Loucy (cell line): ENCODE measurements at regions not wholly inside any gene's neighbourhood (a gene's known extent, or its start where the extent isn't known, plus 50 kb on each side); places are given as distances from the start of the nearest gene placed in this dataset.

Experiments used
- H2AFZ ChIP-seq: fragments of 200-600 bp; sonication (generic); 2 replicates; pipeline ENCODE4 v1.6.0; 2016; ENCODE audit warnings: antibody characterized with exemption, mild to moderate bottlenecking, low read length, moderate library complexity
- H3F3A ChIP-seq: fragments of 200-600 bp; 2 replicates; pipeline ENCODE4 v1.6.0; 2016; ENCODE audit warnings: antibody characterized with exemption, low read depth, mild to moderate bottlenecking
- H3K27me3 ChIP-seq: fragments of 200-600 bp; sonication (generic); 2 replicates; pipeline ENCODE4 v1.6.1; 2014; ENCODE audit warnings: low read length, mild to moderate bottlenecking; ENCODE audit not compliant: insufficient read depth, poor library complexity, severe bottlenecking
- H3K36me3 ChIP-seq: fragments of 200-600 bp; sonication (generic); 2 replicates; pipeline ENCODE4 v1.6.1; 2016; ENCODE audit warnings: low read length; ENCODE audit not compliant: insufficient read depth
- H3K4me1 ChIP-seq: fragments of 200-600 bp; sonication (generic); 2 replicates; pipeline ENCODE4 v1.5.1; 2014; ENCODE audit warnings: low read length, mild to moderate bottlenecking; ENCODE audit not compliant: insufficient read depth, poor library complexity, severe bottlenecking
- H3K4me2 ChIP-seq: fragments of 200-600 bp; sonication (generic); 2 replicates; pipeline ENCODE4 v1.6.0; 2014; ENCODE audit warnings: antibody characterized with exemption, low read length, low read depth, mild to moderate bottlenecking; ENCODE audit not compliant: poor library complexity, severe bottlenecking
- H3K4me3 ChIP-seq: fragments of 200-600 bp; sonication (generic); 2 replicates; pipeline ENCODE4 v1.5.1; 2014; ENCODE audit warnings: low read length, mild to moderate bottlenecking, mixed read lengths; ENCODE audit not compliant: poor library complexity, severe bottlenecking
- H3K79me2 ChIP-seq: fragments of 200-600 bp; sonication (generic); 2 replicates; pipeline ENCODE4 v1.6.1; 2014; ENCODE audit warnings: low read length; ENCODE audit not compliant: insufficient read depth
- H3K9ac ChIP-seq: fragments of 200-600 bp; sonication (generic); 2 replicates; pipeline ENCODE4 v1.6.0; 2014; ENCODE audit warnings: mild to moderate bottlenecking, low read depth, low read length, moderate library complexity; ENCODE audit not compliant: poor library complexity, severe bottlenecking
- H3K9me2 ChIP-seq: fragments of 200-600 bp; sonication (generic); replicated peaks from 2 replicates; pipeline ENCODE4 v1.6.1; 2016; ENCODE audit warnings: low read depth, low read length, mixed read lengths
- H3K9me3 ChIP-seq: fragments of 200-600 bp; sonication (generic); 2 replicates; pipeline ENCODE4 v1.6.1; 2014; ENCODE audit warnings: mild to moderate bottlenecking, antibody characterized with exemption, low read length, low read depth; ENCODE audit not compliant: insufficient read depth
- H4K20me1 ChIP-seq: fragments of 200-600 bp; sonication (generic); 2 replicates; pipeline ENCODE4 v1.6.0; 2014; ENCODE audit warnings: antibody characterized with exemption, low read length, mild to moderate bottlenecking; ENCODE audit not compliant: insufficient read depth, poor library complexity, severe bottlenecking
- CTCF ChIP-seq: fragments of 200-600 bp; sonication (generic); conservative IDR thresholded peaks from 2 replicates; pipeline ENCODE4 v1.5.1; 2014; ENCODE audit warnings: mild to moderate bottlenecking, antibody characterized with exemption, low read length
- EZH2phosphoT487 ChIP-seq: fragments of 200-600 bp; IDR thresholded peaks from 2 replicates; pipeline ENCODE4 v1.6.1; 2018; ENCODE audit warnings: antibody characterized with exemption, mild to moderate bottlenecking, moderate library complexity, borderline replicate concordance

- no peaks in the 10 kb centered on the region for H3K9me3 ChIP-seq
- no peaks in the 10 kb centered on the region for H3K36me3 ChIP-seq
- TF ChIP-seq EZH2phosphoT487 (no peak), CTCF (no peak)
- no peaks in the 10 kb centered on the region for H3F3A ChIP-seq
- no peak overlapping the region for H2AFZ ChIP-seq
- no peaks in the 10 kb centered on the region for H3K9me2 ChIP-seq
- H3K79me2 ChIP-seq, result no peaks in the 10 kb centered on the region
- H3K4me2 ChIP-seq, result no peak overlapping the region
- no peak overlapping the region for H3K4me3 ChIP-seq
- no peaks in the 10 kb centered on the region for H3K4me1 ChIP-seq
- H3K9ac ChIP-seq, result no peak overlapping the region
- H3K27me3 ChIP-seq, result no peaks in the 10 kb centered on the region
- H4K20me1 ChIP-seq, result no peaks in the 10 kb centered on the region
These were observed 349.2 kb downstream of the GADD45G start for GRCh38 chr9:89953824-89954615.

DNA sequence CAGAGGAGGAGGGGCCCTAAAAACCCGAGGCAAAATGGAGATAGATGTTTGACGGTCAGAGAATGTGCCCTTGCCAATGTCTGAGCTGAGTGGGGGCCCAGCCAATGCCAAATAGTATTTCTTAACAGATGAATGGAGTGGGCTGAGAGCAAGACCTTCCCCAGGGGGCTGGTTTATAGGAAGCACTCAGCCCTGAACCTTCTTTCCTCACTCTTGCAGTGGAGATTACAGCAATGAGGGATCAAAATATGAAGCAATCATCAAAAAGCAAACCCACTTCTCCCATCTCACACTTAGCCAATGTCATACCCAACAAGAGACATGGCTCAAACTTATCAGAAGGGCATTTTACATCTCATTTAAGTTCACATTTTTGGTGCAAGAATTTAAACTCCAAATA is 350.3 kb downstream of the GADD45G start:
- Histone ChIP-seq H3K4me1 (no peaks in the 10 kb centered on the region), H3K4me2 (no peak overlapping the region), H2AFZ (no peak overlapping the region), H3K4me3 (no peak overlapping the region), H3K79me2 (no peaks in the 10 kb centered on the region), H3K27me3 (no peaks in the 10 kb centered on the region), H3K9ac (no peak overlapping the region), H3K9me2 (no peaks in the 10 kb centered on the region), H3K9me3 (no peaks in the 10 kb centered on the region), H3F3A (no peaks in the 10 kb centered on the region), H3K36me3 (no peaks in the 10 kb centered on the region), H4K20me1 (no peaks in the 10 kb centered on the region)
- no peak for TF ChIP-seq EZH2phosphoT487
- no peak for TF ChIP-seq CTCF

- TF ChIP-seq EZH2phosphoT487, result no peak
- H3K79me2 ChIP-seq, result no peaks in the 10 kb centered on the region
- no peak overlapping the region for H2AFZ ChIP-seq
- no peak overlapping the region for H3K4me2 ChIP-seq
- H3K27me3 ChIP-seq, result no peaks in the 10 kb centered on the region
- H3K4me1 ChIP-seq, result no peaks in the 10 kb centered on the region
- H4K20me1 ChIP-seq, result no peaks in the 10 kb centered on the region
- no peaks in the 10 kb centered on the region for H3K9me2 ChIP-seq
- no peak overlapping the region for H3K4me3 ChIP-seq
- no peak overlapping the region for H3K9ac ChIP-seq
- no peaks in the 10 kb centered on the region for H3K36me3 ChIP-seq
- no peaks in the 10 kb centered on the region for H3F3A ChIP-seq
- no peaks in the 10 kb centered on the region for H3K9me3 ChIP-seq
These were observed 350.8 kb downstream of the GADD45G start for GRCh38 chr9:89955626-89956025.

DNA sequence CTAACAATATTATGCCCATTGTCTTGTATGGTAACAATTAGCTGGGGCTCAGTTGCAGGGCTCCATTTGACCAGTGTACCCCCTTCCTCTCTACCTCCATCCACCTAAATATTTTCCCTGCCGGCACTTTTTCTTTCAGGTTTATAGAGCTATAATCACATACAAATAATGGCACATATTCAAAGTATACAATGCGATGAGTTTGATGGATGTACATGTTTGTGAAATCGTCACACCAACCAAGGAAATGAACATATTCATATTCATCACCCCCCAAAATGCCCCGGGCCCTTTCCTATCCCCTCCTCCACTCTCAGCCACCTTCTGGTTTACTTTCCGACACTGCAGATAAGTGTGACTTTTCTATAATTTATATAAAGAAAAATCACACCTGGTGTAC is 351.5 kb downstream of the GADD45G start:
- Histone ChIP-seq H3K9me2 (no peaks in the 10 kb centered on the region), H3K9me3 (no peaks in the 10 kb centered on the region), H3K4me2 (no peak overlapping the region), H4K20me1 (no peaks in the 10 kb centered on the region), H3K4me1 (no peaks in the 10 kb centered on the region), H2AFZ (no peak overlapping the region), H3K9ac (no peak overlapping the region), H3K4me3 (no peak overlapping the region), H3F3A (no peaks in the 10 kb centered on the region), H3K79me2 (no peaks in the 10 kb centered on the region), H3K36me3 (no peaks in the 10 kb centered on the region), H3K27me3 (no peaks in the 10 kb centered on the region)
- no peak for TF ChIP-seq CTCF
- no peak for TF ChIP-seq EZH2phosphoT487
